ENCODE measurements at regions not wholly inside any gene's neighbourhood (a gene's known extent, or its start where the extent isn't known, plus 50 kb on each side); places are given as distances from the start of the nearest gene placed in this dataset.

DNA sequence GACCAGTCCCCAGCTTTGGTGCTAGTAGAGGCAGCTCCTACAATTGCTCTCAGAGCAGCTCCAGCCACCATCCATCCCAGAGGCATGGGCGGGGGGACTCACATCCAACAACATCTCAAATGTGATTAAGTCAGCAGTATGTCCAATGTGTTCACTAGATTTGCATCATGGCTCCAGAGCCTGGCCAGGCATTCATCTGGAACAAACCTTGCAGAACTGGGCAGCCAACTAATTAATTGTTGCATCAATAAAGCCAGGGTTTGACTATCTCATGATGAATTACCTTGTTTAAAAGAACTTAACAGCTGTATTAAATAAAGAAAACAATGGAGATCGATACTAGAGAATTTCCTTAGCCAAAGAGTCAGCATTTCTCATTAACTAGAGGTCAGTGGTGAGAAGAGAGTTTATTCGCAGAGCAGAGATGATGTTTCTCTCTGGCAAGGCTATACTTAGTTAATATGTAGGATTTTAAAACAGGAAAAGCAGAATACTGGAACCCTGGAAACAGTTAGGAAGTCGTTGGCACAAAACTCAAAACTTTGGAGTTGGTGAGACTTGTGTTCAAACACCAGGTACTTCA, 494.4 kb downstream of the GRIN2A start:
- no peak for DNase-seq (ENCODE audit: low spot score)
- TF ChIP-seq, protein P1, sequence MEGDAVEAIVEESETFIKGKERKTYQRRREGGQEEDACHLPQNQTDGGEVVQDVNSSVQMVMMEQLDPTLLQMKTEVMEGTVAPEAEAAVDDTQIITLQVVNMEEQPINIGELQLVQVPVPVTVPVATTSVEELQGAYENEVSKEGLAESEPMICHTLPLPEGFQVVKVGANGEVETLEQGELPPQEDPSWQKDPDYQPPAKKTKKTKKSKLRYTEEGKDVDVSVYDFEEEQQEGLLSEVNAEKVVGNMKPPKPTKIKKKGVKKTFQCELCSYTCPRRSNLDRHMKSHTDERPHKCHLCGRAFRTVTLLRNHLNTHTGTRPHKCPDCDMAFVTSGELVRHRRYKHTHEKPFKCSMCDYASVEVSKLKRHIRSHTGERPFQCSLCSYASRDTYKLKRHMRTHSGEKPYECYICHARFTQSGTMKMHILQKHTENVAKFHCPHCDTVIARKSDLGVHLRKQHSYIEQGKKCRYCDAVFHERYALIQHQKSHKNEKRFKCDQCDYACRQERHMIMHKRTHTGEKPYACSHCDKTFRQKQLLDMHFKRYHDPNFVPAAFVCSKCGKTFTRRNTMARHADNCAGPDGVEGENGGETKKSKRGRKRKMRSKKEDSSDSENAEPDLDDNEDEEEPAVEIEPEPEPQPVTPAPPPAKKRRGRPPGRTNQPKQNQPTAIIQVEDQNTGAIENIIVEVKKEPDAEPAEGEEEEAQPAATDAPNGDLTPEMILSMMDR (IDR thresholded peaks at IDR 0.05; ENCODE audit: extremely low read depth, missing control alignments) = no peak

- TF ChIP-seq, protein P1 (IDR thresholded peaks at IDR 0.05; ENCODE audit: extremely low read depth, missing control alignments) = no peak
- DNase-seq (ENCODE audit: low spot score) = no peak
These were observed 492.6 kb downstream of the GRIN2A start for GRCh38 chr16:9689597-9689996.

GRCh38 chr16:9695152-9695551, 487.1 kb downstream of the GRIN2A start:
- TF ChIP-seq, protein P1 (IDR thresholded peaks at IDR 0.05; ENCODE audit: extremely low read depth, missing control alignments) = no peak
- DNase-seq (ENCODE audit: low spot score) = no peak

Measured in GM20000 (cell line).